Small intestine (tissue), 7 donors: ENCODE measurements at regions not wholly inside any gene's neighbourhood (a gene's known extent, or its start where the extent isn't known, plus 50 kb on each side); places are given as distances from the start of the nearest gene placed in this dataset.
A peak's percentile ranks its signal among the peaks of the same experiment; 100 is the strongest.

Source experiments
- DNase-seq, 2 donors: peaks; one replicate each; pipeline versions ENCODE4 v3.0.0 to v3.0.0-alpha.2; 2013
- FAIRE-seq: peaks from 2 replicates; lab custom pipeline; 2012; peaks lifted over from hg19 to GRCh38; lab: Jason Lieb, UNC
- H3K27ac ChIP-seq, 3 donors: one replicate each; pipeline ENCODE4 v1.5.1; 2013; ENCODE audit warnings: low read length in 2 of 3, mild to moderate bottlenecking in 2 of 3, control low read depth in 1 of 3, inconsistent platforms in 1 of 3, low read depth in 1 of 3, moderate library complexity in 1 of 3
- H3K27me3 ChIP-seq, 3 donors: one replicate each; pipeline ENCODE4 v1.6.1; 2013; ENCODE audit warnings: low read length in 3 of 3, inconsistent platforms in 1 of 3; ENCODE audit not compliant: control insufficient read depth in 3 of 3, insufficient read depth in 3 of 3
- H3K36me3 ChIP-seq, 3 donors: one replicate each; pipeline ENCODE4 v1.6.1; 2013; ENCODE audit warnings: low read length in 3 of 3, inconsistent platforms in 1 of 3, low read depth in 1 of 3, mild to moderate bottlenecking in 1 of 3, moderate library complexity in 1 of 3; ENCODE audit not compliant: control insufficient read depth in 3 of 3, insufficient read depth in 2 of 3
- H3K4me1 ChIP-seq, 3 donors: one replicate each; pipeline ENCODE4 v1.6.1; 2013; ENCODE audit warnings: low read length in 2 of 3, inconsistent platforms in 1 of 3, low read depth in 1 of 3, mild to moderate bottlenecking in 1 of 3, moderate library complexity in 1 of 3; ENCODE audit not compliant: control insufficient read depth in 3 of 3, insufficient read depth in 2 of 3
- H3K4me3 ChIP-seq, 3 donors: one replicate each; pipeline ENCODE4 v1.5.1; 2013; ENCODE audit warnings: low read length in 3 of 3, control low read depth in 1 of 3, inconsistent platforms in 1 of 3, low read depth in 1 of 3, mild to moderate bottlenecking in 1 of 3, moderate library complexity in 1 of 3
- H3K9me3 ChIP-seq, 2 donors: one replicate each; pipeline ENCODE4 v1.6.1; 2013; ENCODE audit warnings: low read depth in 1 of 2, low read length in 1 of 2; ENCODE audit not compliant: control insufficient read depth in 2 of 2, insufficient read depth in 1 of 2
- WGBS, 3 donors: extraction: QIAGEN DNeasy Blood & Tissue Kit; methylation state at CpG; one replicate each; pipeline ENCODE4 v1.1.7; 2013; 5-methylcytosine and 5-hydroxymethylcytosine counted together
- donor health status: healthy with polysubstance abuse.
- donor health status: control.
- donor health status: control.
- donor health status: Bipolar disorder and iron deficiency.
- donor health status: healthy.

DNA sequence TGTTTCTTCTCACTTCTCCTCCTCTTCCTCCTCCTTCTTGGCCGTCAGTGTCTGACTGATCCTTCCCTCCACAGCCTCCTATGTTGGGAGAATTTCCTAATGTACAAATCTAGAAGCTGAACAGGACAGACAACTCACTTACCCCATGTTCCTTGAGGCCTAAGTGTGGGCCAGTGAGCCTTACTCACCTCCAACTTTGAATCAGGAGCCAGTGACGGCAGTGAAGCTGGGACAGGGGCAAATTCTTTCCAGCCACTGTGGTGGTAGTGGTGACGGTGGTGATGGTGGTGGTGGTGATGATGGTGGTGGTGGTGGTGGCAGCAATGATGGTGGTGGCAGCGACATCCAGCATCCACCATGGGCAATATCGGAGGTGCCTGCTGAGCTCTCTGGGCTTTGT is 166.3 kb downstream of the FAM43A start:
- FAIRE-seq (no peak), DNase-seq (no peak)
- peaks cover 0 to 26% (median 4%) of the 10 kb centered on the region in 3 donors for H3K4me1 ChIP-seq
- H3K36me3 ChIP-seq = no peaks in the 10 kb centered on the region
- WGBS, 3 donors = 93 to 100% (median 93%) methylated on average over 4 to 5 of the region's 5 CpGs
- H3K9me3 ChIP-seq = no peaks in the 10 kb centered on the region
- no peak overlapping the region for H3K4me3 ChIP-seq
- no peaks in the 10 kb centered on the region for H3K27me3 ChIP-seq
- H3K27ac ChIP-seq = no peak overlapping the region

DNA sequence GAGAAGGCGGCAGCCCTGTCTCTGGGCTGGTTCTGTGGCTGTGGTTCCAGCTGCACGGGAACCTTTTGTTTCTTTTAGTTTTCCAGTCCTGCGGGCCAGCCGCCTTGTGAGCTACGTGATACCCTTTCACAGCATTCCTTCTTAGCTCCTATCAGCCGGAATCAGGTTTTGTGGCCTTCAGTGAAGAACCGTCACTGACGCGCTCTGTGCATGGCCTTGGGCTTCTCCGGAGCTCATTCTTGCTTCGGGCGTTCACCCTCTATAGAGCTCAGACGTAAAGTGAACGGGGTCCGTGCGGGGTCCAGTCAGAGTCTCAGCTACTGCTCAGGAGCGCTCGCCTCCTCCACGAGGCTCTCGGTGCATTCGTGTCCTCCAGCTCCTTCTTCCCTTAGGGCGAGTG is 166.7 kb downstream of the FAM43A start:
- H3K9me3 ChIP-seq = no peaks in the 10 kb centered on the region
- 86 to 92% (median 89%) methylated on average over 22 of the region's 22 CpGs for WGBS, 3 donors
- H3K27me3 ChIP-seq = no peaks in the 10 kb centered on the region
- no peak for FAIRE-seq
- no peak overlapping the region for H3K27ac ChIP-seq
- H3K36me3 ChIP-seq = no peaks in the 10 kb centered on the region
- H3K4me1 ChIP-seq = peaks cover 0 to 30% (median 4%) of the 10 kb centered on the region in 3 donors
- no peak overlapping the region for H3K4me3 ChIP-seq
- no peak for DNase-seq

GRCh38 chr3:194852831-194853508 is 167.3 kb downstream of the FAM43A start:
- Histone ChIP-seq H3K4me1 (peaks cover 0 to 35% (median 4%) of the 10 kb centered on the region in 3 donors), H3K9me3 (no peaks in the 10 kb centered on the region), H3K36me3 (no peaks in the 10 kb centered on the region), H3K27ac (no peak overlapping the region), H3K4me3 (no peak overlapping the region), H3K27me3 (no peaks in the 10 kb centered on the region)
- FAIRE-seq (no peak), DNase-seq (no peak)
- 53 to 73% (median 63%) methylated on average over 16 of the region's 16 CpGs for WGBS, 3 donors

GRCh38 chr3:194854206-194854605 is 168.5 kb downstream of the FAM43A start:
- FAIRE-seq (no peak), DNase-seq (no peak)
- Histone ChIP-seq H3K27me3 (no peaks in the 10 kb centered on the region), H3K9me3 (peaks cover 0 to 3% of the 10 kb centered on the region in 2 donors), H3K27ac (peak overlapping the region in 1 of 3 donors; percentile 24), H3K4me3 (no peak overlapping the region), H3K4me1 (peaks cover 0 to 33% (median 4%) of the 10 kb centered on the region in 3 donors), H3K36me3 (no peaks in the 10 kb centered on the region)
- WGBS, 3 donors = 67 to 71% (median 67%) methylated on average over 4 of the region's 4 CpGs

- FAIRE-seq = no peak
- 33 to 65% (median 42%) methylated on average over 9 of the region's 9 CpGs for WGBS, 3 donors
- peak; percentile 67 to 94 for DNase-seq
These were observed 169.1 kb downstream of the FAM43A start for GRCh38 chr3:194854659-194855390.

GRCh38 chr3:194856296-194856695 is 170.6 kb downstream of the FAM43A start:
- WGBS, 3 donors = 82 to 92% (median 87%) methylated on average over 7 of the region's 7 CpGs
- no peak overlapping the region for H3K4me3 ChIP-seq
- no peak overlapping the region for H3K27ac ChIP-seq
- FAIRE-seq (no peak), DNase-seq (no peak)
- H3K36me3 ChIP-seq = no peaks in the 10 kb centered on the region
- peaks cover 0 to 6% of the 10 kb centered on the region in 2 donors for H3K9me3 ChIP-seq
- H3K4me1 ChIP-seq = peaks cover 0 to 29% (median 4%) of the 10 kb centered on the region in 3 donors
- H3K27me3 ChIP-seq = no peaks in the 10 kb centered on the region

More at GRCh38 chr3:194854659-194855390, 169.1 kb downstream of the FAM43A start:
- Histone ChIP-seq H3K27ac (peak overlapping the region; percentile 11 to 48 (median 24)), H3K4me3 (no peak overlapping the region), H3K9me3 (peaks cover 0 to 6% of the 10 kb centered on the region in 2 donors), H3K36me3 (no peaks in the 10 kb centered on the region), H3K27me3 (no peaks in the 10 kb centered on the region), H3K4me1 (peaks cover 0 to 29% (median 4%) of the 10 kb centered on the region in 3 donors)

DNA sequence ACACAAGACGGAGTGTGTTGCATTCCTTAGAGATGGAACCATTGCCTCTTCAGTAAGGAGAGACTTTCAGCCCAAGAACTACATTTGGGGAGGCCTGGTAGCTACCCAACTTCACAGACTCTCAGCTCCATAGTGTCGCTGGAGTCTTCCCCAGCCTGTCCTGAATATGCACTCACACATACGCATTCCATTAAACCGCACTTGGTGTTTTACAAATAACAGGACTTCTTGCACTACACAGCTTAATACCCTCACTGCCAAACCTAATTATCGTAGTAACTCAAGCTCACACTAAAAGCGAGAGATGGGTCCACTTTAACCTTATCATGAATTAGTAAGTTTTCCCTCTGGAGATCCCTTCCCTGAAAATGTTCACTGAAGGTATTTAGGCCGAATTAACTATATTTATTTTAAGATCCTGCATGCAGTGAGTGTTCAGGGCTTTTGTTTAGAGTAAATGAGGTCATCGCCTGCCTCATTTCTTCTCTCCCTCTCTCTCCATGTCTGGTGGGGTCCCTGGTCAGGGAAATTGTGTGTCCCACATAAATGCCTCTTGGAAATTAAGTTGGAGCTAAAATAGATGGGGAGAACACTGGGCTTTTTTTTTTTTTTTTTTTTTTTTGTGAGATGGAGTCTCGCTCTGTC is 171.9 kb downstream of the FAM43A start:
- WGBS, 3 donors = 77 to 93% (median 80%) methylated on average over 8 to 9 of the region's 9 CpGs

DNA sequence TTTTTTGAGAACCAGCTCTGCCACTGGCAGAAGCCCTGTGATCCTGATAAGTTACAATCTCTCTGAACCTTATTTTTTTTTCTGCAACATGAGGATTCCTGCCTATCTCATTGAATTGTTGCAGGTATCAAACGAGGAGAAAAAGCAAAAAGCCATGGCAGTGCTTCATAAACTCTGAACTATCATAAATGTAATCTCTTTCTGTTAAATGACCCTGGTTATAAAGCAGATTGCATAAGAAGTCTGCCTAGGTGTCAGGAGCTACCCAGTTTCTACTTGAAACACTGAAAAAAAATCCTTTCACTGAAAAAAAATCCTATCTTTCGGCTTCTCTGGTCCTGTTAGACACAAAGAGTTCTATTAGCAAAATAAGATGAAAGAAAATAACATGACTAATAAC is 172.7 kb downstream of the FAM43A start:
- peaks cover 0 to 6% of the 10 kb centered on the region in 2 donors for H3K9me3 ChIP-seq
- WGBS, 3 donors = 28 to 69% (median 35%) methylated on average over 2 of the region's 2 CpGs

More for the DNA sequence above, 171.9 kb downstream of the FAM43A start:
- FAIRE-seq (no peak), DNase-seq (no peak)
- no peaks in the 10 kb centered on the region for H3K36me3 ChIP-seq
- H3K4me3 ChIP-seq = no peak overlapping the region
- H3K4me1 ChIP-seq = peaks cover 0 to 29% (median 4%) of the 10 kb centered on the region in 3 donors
- H3K27ac ChIP-seq = no peak overlapping the region
- peaks cover 0 to 6% of the 10 kb centered on the region in 2 donors for H3K9me3 ChIP-seq
- H3K27me3 ChIP-seq = no peaks in the 10 kb centered on the region

More for the DNA sequence above, 172.7 kb downstream of the FAM43A start:
- Histone ChIP-seq H3K27me3 (no peaks in the 10 kb centered on the region), H3K27ac (peak overlapping the region in 1 of 3 donors; percentile 29), H3K4me1 (peaks cover 0 to 29% (median 4%) of the 10 kb centered on the region in 3 donors), H3K4me3 (no peak overlapping the region), H3K36me3 (no peaks in the 10 kb centered on the region)
- DNase-seq = peak; percentile 40 to 65
- FAIRE-seq = no peak
